GM18499 (cell line): ENCODE measurements at regions not wholly inside any gene's neighbourhood (a gene's known extent, or its start where the extent isn't known, plus 50 kb on each side); places are given as distances from the start of the nearest gene placed in this dataset.
"Not testable (repeated sequence)": the region's sequence is repeated elsewhere in the genome, so short reads cannot be mapped to it uniquely, and the experiment has no call there.

Experiments used
- ATAC-seq: cut with Tn5 transposase; IDR thresholded peaks from one replicate; pipeline ENCODE4 v1.9.1; 2021; ENCODE audit warnings: moderate number of reproducible peaks; ENCODE audit not compliant: insufficient read depth, unreplicated experiment

GRCh38 chr16:47924950-47925349 lies 230.8 kb downstream of the ABCC12 start:
- no peak for ATAC-seq

GRCh38 chr16:47921535-47921934 lies 234.3 kb downstream of the ABCC12 start:
- no peak for ATAC-seq

GRCh38 chr16:47920709-47921108 lies 235.1 kb downstream of the ABCC12 start:
- ATAC-seq = no peak

- ATAC-seq = no peak
Measured at GRCh38 chr16:47917118-47917517, 238.7 kb downstream of the ABCC12 start.

- no peak for ATAC-seq
Measured at GRCh38 chr16:47916266-47916665, 239.5 kb downstream of the ABCC12 start.

- ATAC-seq = no peak
Measured at GRCh38 chr16:47907109-47907508, 248.7 kb downstream of the ABCC12 start.

- ATAC-seq = no peak
Measured at GRCh38 chr16:47905771-47906170, 250.0 kb downstream of the ABCC12 start.

GRCh38 chr16:47904691-47905090 lies 251.1 kb downstream of the ABCC12 start:
- ATAC-seq = no peak

GRCh38 chr16:47903470-47903869 lies 252.3 kb downstream of the ABCC12 start:
- ATAC-seq = no peak

GRCh38 chr16:47897105-47897504 lies 258.7 kb downstream of the ABCC12 start:
- ATAC-seq = not testable (repeated sequence)

GRCh38 chr16:47895146-47895545 lies 260.6 kb downstream of the ABCC12 start:
- ATAC-seq = no peak

- no peak for ATAC-seq
Measured at GRCh38 chr16:47892999-47893398, 262.8 kb downstream of the ABCC12 start.

- no peak for ATAC-seq
Measured at GRCh38 chr16:47888734-47889133, 267.1 kb downstream of the ABCC12 start.

GRCh38 chr16:47888142-47888541 lies 267.7 kb downstream of the ABCC12 start:
- ATAC-seq = no peak

- ATAC-seq = no peak
Measured at GRCh38 chr16:47887496-47887895, 268.3 kb downstream of the ABCC12 start.

- ATAC-seq = no peak
Measured at GRCh38 chr16:47886631-47887415, 269.0 kb downstream of the ABCC12 start.

- no peak for ATAC-seq
Measured at GRCh38 chr16:47886139-47886538, 269.7 kb downstream of the ABCC12 start.

GRCh38 chr16:47885489-47885888 lies 270.3 kb downstream of the ABCC12 start:
- no peak for ATAC-seq

- ATAC-seq = no peak
Measured at GRCh38 chr16:47884116-47884725, 271.6 kb downstream of the ABCC12 start.

- no peak for ATAC-seq
Measured at GRCh38 chr16:47881574-47881973, 274.2 kb downstream of the ABCC12 start.

GRCh38 chr16:47880653-47881052 lies 275.1 kb downstream of the ABCC12 start:
- no peak for ATAC-seq

GRCh38 chr16:47877166-47877565 lies 278.6 kb downstream of the ABCC12 start:
- ATAC-seq = no peak
